HG03108 (cell line): ENCODE measurements at regions not wholly inside any gene's neighbourhood (a gene's known extent, or its start where the extent isn't known, plus 50 kb on each side); places are given as distances from the start of the nearest gene placed in this dataset.

Source experiments
- ATAC-seq: cut with Tn5 transposase; IDR thresholded peaks from one replicate; pipeline ENCODE4 v1.9.1; 2021; ENCODE audit warnings: moderate library complexity; ENCODE audit not compliant: unreplicated experiment

DNA sequence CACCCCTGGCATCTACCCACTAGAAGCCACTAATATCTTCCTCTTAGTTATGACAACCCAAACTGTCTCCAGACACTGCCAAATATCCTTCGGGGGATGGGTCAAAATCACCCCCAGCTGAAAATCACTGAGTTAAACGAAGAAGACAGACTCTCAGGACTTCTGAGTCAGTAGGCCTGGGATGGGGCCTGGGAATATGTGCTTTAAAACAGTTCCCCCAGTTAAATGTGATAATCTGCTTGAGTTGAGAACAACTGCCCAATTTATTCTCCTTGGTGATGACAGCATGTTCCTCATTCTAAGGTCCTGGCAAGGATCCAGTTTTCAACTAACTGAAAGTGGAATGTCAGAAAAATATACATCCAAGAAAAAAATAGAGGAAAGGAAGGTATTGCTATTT lies 52.4 kb downstream of the CBLL2 start:
- no peak for ATAC-seq

- ATAC-seq: no peak
Observed at GRCh38 chrX:22329783-22330182, 57.1 kb downstream of the CBLL2 start.

GRCh38 chrX:22338740-22339139 lies 66.0 kb downstream of the CBLL2 start:
- ATAC-seq: no peak

- no peak for ATAC-seq
Observed at GRCh38 chrX:22339459-22339858, 66.7 kb downstream of the CBLL2 start.

DNA sequence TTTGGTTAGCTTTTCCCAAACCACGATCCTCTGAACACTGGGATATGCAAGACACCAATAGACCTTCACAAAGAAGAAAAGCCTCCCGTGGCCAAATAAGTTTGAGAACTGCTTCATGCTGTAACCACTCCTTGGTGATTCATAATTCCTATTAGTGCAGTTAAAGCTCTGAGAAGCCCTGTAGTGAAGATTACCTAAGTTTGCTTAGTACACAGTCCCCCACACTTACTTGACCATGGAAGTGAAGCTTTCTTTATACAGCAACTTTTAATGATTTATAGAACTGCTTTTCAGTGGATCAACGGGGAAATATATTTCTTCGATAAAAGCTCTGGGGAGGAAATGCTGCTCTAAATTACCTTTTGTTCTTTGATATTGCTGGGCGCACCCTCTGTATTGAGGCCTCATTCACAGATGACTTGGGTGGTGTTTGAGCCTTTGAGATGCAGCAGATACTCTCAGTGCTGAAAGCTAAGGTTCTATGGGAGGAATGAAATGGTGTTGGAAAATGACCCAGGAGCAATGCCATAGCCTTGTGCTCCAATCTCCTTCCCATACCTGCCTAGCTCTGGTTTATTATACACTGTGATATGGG lies 67.4 kb downstream of the CBLL2 start:
- ATAC-seq: no peak

- ATAC-seq: no peak
Observed at GRCh38 chrX:22343192-22343591, 70.5 kb downstream of the CBLL2 start.

GRCh38 chrX:22345884-22346283 lies 73.2 kb downstream of the CBLL2 start:
- no peak for ATAC-seq

GRCh38 chrX:22347491-22347890 lies 74.8 kb downstream of the CBLL2 start:
- no peak for ATAC-seq

DNA sequence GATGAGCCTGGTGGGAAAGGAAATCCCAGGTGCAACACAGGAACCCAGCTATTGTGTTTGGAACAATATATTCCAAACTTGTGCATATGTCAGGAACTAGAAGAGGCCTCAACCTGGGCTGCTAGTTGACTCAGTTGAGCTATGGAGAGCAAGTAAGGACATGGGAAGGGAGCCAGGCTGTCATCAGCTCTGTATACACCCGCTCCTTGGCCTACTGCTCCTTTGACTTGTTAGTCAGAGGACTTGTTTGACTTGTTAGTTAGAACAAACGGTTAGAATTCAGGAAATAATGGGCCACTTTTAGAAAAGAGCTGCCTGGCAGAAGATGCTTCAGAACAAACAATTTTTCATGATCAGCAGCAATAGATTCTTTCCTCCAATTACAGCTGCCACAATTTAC lies 76.4 kb downstream of the CBLL2 start:
- no peak for ATAC-seq

GRCh38 chrX:22351076-22351475 lies 78.4 kb downstream of the CBLL2 start:
- ATAC-seq: no peak

- ATAC-seq: no peak
Observed at GRCh38 chrX:22351966-22352365, 79.3 kb downstream of the CBLL2 start.

DNA sequence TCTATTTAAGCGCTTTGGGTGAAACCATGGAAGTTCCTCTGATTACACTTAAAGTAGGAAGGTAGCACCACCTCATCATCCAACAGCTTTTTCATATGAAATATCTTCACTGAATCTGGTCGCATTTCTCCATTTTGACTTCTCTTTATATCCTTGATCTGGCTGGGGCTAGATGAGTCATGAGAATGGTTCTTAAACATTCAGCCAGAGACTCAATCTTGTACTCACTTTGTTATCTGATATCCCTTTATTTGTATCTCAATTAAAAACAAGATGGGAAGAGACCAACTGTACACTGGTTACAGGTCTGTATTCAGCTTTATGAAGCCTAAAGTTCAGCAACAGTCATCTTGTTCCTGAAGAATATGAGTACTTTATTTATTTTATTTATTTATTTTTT lies 84.9 kb downstream of the CBLL2 start:
- ATAC-seq: no peak

GRCh38 chrX:22360129-22360528 lies 87.4 kb downstream of the CBLL2 start:
- ATAC-seq: no peak

DNA sequence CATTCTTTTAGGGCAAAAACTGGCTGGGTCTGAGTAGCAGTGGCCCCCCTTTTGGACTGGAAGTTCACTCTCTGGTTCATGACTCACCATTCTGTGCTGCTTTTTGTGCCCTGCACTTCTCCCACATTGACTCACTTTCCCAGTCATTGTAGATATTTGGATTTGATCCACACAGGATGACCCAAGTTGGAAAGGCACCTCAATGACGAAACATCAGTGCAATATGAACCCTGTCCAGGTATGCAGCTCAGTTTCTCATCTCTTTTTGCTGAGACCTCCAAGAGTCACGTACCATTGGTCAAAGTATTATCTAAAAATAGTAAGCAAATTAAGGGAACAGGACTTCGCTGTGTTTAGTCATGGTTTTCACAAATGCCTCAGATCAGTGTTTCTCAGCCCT lies 92.7 kb downstream of the CBLL2 start:
- ATAC-seq: no peak

DNA sequence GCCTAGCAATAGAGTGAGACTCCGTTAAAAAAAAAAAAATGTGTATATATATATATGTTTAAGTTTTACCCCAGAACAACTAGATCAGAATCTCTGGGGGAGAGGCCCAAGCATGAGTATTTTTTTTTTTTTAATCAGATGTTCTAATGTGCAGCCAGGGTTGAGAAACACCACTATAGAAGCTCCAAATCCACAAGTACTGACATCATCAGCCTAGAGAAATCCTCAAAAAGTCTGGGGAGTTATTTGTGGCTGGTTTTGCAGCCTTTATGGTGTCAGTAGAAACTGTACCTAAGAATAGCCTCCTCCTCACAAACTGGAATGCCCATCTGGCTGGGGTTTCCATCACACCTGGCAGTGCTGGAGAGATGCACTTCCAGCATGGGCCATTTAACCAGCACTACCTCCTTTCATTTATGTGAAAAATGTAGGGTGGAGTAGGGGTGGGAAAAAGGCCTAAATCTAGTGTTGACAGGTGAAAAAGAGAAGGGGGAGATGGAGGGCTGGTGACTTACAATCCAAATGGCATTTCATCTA lies 93.5 kb downstream of the CBLL2 start:
- no peak for ATAC-seq

GRCh38 chrX:22366906-22367305 lies 94.2 kb downstream of the CBLL2 start:
- ATAC-seq: no peak

DNA sequence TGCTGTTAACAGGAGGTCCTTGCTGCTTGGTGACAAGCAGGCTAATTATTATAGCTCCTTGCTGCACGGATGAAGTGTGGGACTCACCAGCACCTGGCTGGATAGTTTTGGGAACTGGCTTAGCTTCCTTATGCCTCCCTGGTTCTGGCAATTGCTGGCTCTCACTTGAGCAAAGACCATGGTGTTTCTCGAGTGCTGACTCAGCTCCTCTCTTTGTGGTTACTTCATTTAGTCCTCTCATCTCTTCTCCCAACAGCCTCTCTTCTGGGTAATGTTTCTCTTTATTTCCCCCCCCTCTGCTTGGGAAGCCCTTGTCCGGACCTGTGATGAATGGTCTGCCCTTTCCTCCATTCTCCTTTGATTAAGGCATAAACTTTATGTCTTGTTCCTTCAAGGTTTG lies 100.4 kb downstream of the CBLL2 start:
- ATAC-seq: no peak

GRCh38 chrX:22373766-22374165 lies 101.1 kb downstream of the CBLL2 start:
- no peak for ATAC-seq

DNA sequence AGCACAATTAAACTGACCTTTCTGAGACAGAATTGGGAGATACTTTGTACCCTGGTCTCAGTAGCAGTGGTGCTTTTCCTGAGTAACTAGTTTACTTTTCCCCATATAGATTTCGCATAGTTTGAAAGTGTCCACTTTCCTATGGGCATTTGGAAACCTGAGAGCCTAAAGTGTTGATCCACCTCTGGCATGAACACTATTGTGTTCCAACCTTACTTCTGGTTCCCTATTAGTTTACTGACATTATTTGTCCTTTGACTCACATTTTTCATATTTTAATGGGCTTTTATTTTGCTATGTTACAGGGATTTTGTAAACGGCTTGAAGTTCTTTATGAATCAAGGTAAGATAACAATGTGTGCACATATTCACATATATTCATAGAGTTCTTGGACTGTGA lies 103.7 kb downstream of the CBLL2 start:
- no peak for ATAC-seq

- ATAC-seq: no peak
Observed at GRCh38 chrX:22378296-22378695, 105.6 kb downstream of the CBLL2 start.

GRCh38 chrX:22383988-22384387 lies 111.3 kb downstream of the CBLL2 start:
- ATAC-seq: no peak

- ATAC-seq: no peak
Observed at GRCh38 chrX:22389556-22390179, 117.0 kb downstream of the CBLL2 start.
